ENCODE measurements at regions not wholly inside any gene's neighbourhood (a gene's known extent, or its start where the extent isn't known, plus 50 kb on each side); places are given as distances from the start of the nearest gene placed in this dataset.
"Not testable (repeated sequence)": the region's sequence is repeated elsewhere in the genome, so short reads cannot be mapped to it uniquely, and the experiment has no call there.

- DNase-seq (ENCODE audit: low read depth in 2 of 2) = no peak
- TF ChIP-seq, protein P1, sequence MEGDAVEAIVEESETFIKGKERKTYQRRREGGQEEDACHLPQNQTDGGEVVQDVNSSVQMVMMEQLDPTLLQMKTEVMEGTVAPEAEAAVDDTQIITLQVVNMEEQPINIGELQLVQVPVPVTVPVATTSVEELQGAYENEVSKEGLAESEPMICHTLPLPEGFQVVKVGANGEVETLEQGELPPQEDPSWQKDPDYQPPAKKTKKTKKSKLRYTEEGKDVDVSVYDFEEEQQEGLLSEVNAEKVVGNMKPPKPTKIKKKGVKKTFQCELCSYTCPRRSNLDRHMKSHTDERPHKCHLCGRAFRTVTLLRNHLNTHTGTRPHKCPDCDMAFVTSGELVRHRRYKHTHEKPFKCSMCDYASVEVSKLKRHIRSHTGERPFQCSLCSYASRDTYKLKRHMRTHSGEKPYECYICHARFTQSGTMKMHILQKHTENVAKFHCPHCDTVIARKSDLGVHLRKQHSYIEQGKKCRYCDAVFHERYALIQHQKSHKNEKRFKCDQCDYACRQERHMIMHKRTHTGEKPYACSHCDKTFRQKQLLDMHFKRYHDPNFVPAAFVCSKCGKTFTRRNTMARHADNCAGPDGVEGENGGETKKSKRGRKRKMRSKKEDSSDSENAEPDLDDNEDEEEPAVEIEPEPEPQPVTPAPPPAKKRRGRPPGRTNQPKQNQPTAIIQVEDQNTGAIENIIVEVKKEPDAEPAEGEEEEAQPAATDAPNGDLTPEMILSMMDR (IDR thresholded peaks at IDR 0.05; ENCODE audit: low read depth, low read length) = no peak
- no peak overlapping the region for H3K4me3 ChIP-seq (replicated peaks in 1 of 2; ENCODE audit: low read depth in 2 of 2, low read length in 2 of 2)
These were observed 527.1 kb downstream of the UQCRFS1 start for GRCh38 chr19:28685802-28686201.

GRCh38 chr19:28685077-28685476 is 527.9 kb downstream of the UQCRFS1 start:
- H3K4me3 ChIP-seq (replicated peaks in 1 of 2; ENCODE audit: low read depth in 2 of 2, low read length in 2 of 2); DNase-seq (ENCODE audit: low read depth in 2 of 2): not testable (repeated sequence)

DNA sequence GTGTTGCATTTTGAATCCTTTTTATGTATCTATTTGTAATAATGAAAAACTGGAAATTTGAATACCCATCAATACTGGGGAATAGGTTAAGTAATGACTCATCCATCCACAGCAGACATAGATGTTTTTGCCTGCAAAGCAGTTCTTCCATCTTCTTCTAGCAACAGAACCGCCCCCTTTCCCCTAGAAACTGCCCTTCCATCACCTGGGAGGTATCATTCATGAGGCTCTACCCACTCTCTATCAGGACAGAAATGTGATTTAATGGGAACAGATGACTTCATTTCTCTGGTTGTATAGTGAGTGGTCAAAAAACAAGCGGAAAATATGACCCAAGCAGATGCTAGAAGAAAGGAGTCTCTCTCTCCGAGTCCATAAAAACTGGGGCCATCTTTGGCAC is 532.8 kb downstream of the UQCRFS1 start:
- TF ChIP-seq, protein P1 (IDR thresholded peaks at IDR 0.05; ENCODE audit: low read depth, low read length) = no peak
- H3K4me3 ChIP-seq (replicated peaks in 1 of 2; ENCODE audit: low read depth in 2 of 2, low read length in 2 of 2) = no peak overlapping the region
- DNase-seq (ENCODE audit: low read depth in 2 of 2) = no peak

GRCh38 chr19:28670836-28671235 is 542.1 kb downstream of the UQCRFS1 start:
- no peak overlapping the region for H3K4me3 ChIP-seq (replicated peaks in 1 of 2; ENCODE audit: low read depth in 2 of 2, low read length in 2 of 2)
- DNase-seq (ENCODE audit: low read depth in 2 of 2) = no peak
- TF ChIP-seq, protein P1 (IDR thresholded peaks at IDR 0.05; ENCODE audit: low read depth, low read length) = no peak

DNA sequence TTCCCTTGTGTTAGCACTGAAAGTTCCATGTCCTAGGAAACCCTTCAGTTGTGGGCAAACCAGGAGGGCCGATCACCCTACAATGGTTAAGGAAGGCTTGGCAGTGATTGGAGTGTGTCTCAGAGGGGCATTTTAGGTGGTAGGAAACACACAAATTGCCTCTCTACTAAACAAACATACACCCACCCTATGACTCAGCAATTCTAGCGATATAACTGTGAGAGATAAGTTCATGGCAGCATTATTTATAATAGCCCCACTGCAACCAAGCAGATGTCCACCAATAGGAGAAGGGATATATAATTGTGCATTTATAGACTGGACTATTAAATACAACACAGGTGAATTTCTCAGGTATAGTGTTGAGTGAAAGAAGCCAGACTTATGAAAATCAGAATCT is 543.1 kb downstream of the UQCRFS1 start:
- DNase-seq (ENCODE audit: low read depth in 2 of 2) = no peak
- TF ChIP-seq, protein P1 (IDR thresholded peaks at IDR 0.05; ENCODE audit: low read depth, low read length) = no peak
- no peak overlapping the region for H3K4me3 ChIP-seq (replicated peaks in 1 of 2; ENCODE audit: low read depth in 2 of 2, low read length in 2 of 2)

- no peak for DNase-seq (ENCODE audit: low read depth in 2 of 2)
- no peak overlapping the region for H3K4me3 ChIP-seq (replicated peaks in 1 of 2; ENCODE audit: low read depth in 2 of 2, low read length in 2 of 2)
- TF ChIP-seq, protein P1 (IDR thresholded peaks at IDR 0.05; ENCODE audit: low read depth, low read length) = no peak
These were observed 545.5 kb downstream of the UQCRFS1 start for GRCh38 chr19:28667348-28667977.

DNA sequence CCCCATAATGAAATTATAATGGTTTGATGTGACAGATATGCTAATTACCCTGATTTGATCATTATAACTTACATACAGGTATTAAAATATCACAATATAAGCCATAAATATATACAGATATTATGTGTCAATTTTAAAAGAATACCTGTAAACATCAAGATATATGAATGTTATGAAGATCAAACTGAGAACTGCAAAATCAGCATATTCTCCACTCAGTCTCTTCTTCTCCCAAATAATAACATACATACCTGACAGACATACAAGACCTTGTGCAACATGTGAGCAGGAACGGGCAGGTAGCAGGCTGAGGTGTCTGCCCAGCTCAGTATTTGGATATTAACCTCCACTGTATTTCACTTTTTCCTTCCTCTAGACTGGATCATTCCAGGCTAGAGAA is 547.2 kb downstream of the UQCRFS1 start:
- no peak overlapping the region for H3K4me3 ChIP-seq (replicated peaks in 1 of 2; ENCODE audit: low read depth in 2 of 2, low read length in 2 of 2)
- TF ChIP-seq, protein P1 (IDR thresholded peaks at IDR 0.05; ENCODE audit: low read depth, low read length) = no peak
- DNase-seq (ENCODE audit: low read depth in 2 of 2) = no peak

Measured in cardiac fibroblast (primary cell).